NCI-H2107 (cell line): ENCODE measurements at regions not wholly inside any gene's neighbourhood (a gene's known extent, or its start where the extent isn't known, plus 50 kb on each side); places are given as distances from the start of the nearest gene placed in this dataset.
"Not testable (repeated sequence)": the region's sequence is repeated elsewhere in the genome, so short reads cannot be mapped to it uniquely, and the experiment has no call there.

Source experiments
- DNase-seq: peaks from one replicate; lab custom pipeline; 2025; lab: John Stamatoyannopoulos, UW

- no peak for DNase-seq
Measured at GRCh38 chr5:54821445-54822323, 163.7 kb downstream of the ESM1 start.

GRCh38 chr5:54820346-54821134 is 164.9 kb downstream of the ESM1 start:
- no peak for DNase-seq

DNA sequence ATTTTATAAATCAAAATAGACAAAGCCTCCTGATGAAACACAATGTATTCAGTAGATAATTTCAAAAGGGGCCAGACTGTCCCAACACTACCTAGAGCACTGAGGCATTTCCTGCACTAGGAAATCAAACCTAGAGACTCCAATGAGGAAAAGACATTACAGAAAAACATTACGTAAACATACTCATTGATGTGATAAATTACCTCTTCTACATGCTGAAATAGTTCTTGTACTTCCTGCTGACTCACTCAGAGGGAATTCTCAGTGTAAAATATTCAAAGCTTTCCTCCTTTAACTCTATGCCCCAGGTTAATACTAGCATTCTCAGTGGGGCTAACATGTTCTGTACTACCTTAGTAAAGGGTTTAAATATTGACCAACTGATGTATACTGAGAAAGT is 178.0 kb downstream of the ESM1 start:
- no peak for DNase-seq

GRCh38 chr5:54804521-54804920 is 180.9 kb downstream of the ESM1 start:
- DNase-seq, result no peak

DNA sequence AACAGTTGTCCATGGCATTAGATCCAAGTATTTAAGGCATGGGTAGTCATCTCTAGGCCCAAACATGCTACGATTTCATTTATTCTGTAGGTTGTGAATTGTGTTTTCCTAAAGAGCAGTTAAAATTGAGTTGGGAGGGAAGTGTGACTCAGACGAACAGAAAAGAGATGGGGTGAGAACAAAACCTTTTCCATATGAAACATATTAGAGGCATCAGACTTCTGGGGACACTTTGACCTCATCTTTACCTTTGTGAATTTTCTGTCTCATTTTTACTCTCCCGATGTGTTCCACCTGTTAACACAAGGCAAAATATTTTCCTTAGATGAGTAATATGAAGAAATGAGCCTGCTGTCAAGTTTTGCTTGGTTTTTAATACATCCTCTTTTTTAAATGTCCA is 181.3 kb downstream of the ESM1 start:
- DNase-seq, result no peak

DNA sequence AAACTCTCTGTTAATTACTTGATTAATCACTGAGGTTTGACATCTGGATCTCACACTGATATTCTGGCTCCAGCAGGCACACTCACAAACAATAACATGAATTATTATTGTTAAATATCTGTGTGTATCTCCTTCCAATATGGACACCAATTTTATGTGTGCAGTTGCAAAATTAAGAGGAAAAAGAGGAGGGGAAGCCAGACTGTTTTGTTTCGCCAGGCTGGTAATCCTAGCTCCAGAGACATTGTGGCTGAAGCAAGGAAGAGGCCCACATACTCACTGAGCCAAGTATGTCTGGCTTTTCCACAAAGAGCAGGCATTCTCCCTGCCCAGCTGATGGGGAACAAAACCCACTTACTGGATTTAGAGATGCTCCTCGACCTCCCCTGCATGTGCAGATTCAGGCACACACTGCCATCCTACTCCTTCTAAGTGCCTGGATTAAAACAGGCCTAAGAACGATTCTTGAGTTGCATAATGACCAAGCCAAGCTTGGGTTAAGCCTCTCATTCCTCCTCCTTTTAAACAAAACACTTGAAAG is 181.9 kb downstream of the ESM1 start:
- DNase-seq, result no peak

GRCh38 chr5:54799645-54800044 is 185.7 kb downstream of the ESM1 start:
- DNase-seq, result no peak

DNA sequence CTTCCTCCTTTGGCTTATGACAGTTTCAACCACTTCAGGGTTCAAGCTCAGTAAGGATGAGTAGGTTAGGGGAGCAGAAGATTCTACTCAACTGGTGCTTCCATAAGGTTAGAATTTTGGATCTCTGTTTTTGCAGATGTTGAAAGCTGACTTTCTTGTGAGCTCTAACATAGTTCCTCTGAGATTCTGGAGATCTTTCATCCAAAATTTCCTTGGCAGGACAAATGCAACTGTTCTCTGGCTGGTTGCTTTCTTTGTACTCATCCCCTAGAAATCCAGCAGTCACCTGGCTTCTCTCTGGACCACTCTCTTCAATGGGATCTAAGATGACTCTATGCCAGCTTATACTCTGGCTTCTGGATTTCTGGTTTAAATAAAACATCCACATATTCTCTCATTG is 189.6 kb downstream of the ESM1 start:
- no peak for DNase-seq

DNA sequence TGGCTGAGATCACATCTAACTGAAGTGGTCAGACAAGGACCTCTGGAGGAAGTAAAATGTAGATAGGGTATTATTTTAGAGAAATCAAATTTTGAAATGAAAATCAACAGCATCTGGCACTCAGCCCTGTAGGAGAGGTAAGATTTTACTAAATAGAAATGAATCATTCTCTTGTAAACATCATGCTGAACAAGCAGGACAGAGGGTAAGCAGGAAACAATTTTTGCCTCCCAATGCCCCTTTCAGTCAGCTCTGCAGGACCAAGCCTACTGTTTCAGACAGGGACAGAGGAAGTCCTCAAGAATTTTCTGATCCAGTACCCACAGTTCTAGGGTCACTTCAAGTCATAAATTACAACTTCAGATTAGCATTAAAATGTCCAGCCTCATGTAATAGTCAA is 190.1 kb downstream of the ESM1 start:
- DNase-seq, result no peak

DNA sequence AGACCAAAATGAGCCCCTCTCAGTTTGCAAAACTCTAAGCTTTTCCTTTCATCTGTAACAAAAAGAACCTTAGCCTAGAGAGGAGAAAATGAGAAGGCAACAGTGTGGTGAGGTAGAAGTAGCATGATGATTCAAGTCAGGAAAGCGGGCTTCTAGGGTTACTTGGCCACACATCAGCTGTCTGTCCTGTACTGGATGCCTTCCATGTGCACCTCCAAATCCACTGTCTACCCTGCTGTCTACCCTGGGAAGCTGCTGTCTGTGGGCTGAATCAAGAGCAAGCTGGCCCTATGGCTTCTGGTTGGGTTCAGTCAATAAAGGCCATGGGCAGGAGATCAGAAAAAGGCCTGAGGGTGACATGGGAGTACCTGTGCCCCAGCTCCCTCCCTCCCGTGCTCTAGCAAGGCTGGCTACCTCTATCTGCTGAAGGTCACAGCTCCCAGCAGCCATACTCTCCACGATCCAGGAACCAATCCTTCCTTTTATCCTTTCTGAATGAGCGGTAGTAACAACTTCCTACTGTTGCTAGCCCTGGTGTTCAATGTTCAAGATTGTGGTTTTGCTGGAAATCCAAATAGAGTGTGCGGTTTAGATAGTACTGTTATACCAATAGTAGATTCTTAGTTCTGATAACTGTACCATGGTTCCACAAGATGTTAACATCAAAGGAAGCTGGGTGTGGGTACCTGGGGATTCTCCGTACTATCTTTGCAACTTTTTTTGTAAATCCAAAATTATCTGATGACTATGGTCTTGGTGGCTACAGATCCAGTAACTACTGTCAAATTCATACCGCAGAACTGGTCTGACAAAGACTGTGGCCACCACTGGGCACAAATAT is 191.0 kb downstream of the ESM1 start:
- no peak for DNase-seq

GRCh38 chr5:54793468-54794134 is 191.8 kb downstream of the ESM1 start:
- no peak for DNase-seq

DNA sequence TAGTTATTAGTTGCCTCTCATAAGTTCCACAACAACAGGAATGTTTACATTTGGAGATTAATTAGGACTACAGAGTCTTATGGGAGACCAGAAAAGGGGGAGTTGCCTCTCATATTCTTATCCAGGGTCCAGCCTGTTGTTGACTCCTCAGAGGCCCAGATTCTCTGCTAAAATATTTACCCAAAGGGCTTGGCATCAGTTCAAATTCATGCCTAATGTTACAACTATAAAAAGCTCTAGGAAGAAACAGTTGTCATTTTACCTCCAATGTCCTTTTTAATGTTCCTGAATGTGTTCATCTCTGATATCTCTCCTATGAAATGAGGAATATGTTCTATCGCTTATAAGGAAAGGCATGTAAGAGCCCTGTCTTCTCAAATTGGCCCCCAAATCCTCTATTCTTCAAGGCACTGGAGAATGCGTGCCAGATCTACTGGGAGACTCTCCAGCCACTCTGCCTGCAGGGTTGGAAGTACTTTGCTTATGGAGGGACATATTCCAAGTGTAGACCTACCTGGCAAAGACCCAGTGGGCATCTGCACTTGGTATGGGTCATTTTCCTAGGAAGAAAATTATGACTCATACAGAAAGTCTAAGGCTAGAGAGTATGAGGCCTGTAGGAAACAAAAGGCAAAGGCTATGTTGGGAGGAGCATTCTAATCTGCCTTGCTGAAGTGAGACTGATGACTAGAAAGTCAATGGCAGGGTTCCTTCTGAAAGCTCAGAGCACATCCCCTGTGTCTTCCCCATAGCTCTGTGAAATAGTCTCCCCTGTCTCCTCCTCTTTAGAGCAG is 192.6 kb downstream of the ESM1 start:
- DNase-seq, result no peak

GRCh38 chr5:54787910-54788309 is 197.5 kb downstream of the ESM1 start:
- not testable (repeated sequence) for DNase-seq

GRCh38 chr5:54785729-54786591 is 199.4 kb downstream of the ESM1 start:
- no peak for DNase-seq

DNA sequence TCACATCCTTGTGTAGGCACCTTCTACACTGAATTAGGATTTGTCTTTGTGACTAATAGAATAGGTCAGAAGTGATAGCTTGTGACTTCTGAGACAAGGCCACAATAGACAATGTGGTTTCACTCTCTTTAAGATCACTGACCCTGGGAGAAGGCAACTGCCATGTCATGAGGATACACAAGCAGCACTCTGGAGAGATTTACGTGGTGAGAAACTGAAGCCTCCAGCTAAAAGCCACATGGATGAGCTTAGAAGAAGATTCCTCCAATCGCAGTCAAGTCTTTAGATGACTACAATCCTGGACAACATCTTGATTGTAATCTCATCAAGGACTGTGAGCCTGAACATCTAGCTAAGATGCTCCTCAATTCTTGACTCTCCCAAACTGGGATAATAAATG is 206.6 kb downstream of the ESM1 start:
- DNase-seq, result no peak

- DNase-seq, result no peak
Measured at GRCh38 chr5:54775645-54776044, 209.7 kb downstream of the ESM1 start.

GRCh38 chr5:54774281-54775170 is 210.9 kb downstream of the ESM1 start:
- DNase-seq, result no peak

DNA sequence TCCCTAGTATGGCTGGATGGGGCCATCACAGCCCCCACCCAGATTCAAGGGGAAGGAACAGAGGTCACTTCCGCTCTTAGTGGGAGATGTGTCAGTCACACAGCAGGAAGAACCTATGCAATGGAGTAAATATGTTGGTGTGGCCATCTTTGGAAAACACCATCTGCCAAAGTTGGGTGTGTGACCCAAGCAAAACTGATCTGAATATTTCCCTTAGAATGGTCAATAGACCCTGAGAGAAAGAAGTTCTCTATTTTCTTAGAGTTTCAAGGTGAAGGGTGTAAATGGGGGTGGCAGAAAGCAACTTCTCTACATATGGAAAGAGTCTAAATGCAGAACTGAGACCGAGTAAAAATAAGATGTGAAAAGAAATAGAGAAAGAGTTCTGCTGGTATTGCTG is 212.7 kb downstream of the ESM1 start:
- DNase-seq, result no peak

GRCh38 chr5:54772231-54772630 is 213.2 kb downstream of the ESM1 start:
- no peak for DNase-seq
